Kidney glomerular epithelial cell (primary cell): ENCODE measurements at regions not wholly inside any gene's neighbourhood (a gene's known extent, or its start where the extent isn't known, plus 50 kb on each side); places are given as distances from the start of the nearest gene placed in this dataset.
"Not testable (repeated sequence)": the region's sequence is repeated elsewhere in the genome, so short reads cannot be mapped to it uniquely, and the experiment has no call there.

ENCODE experiments used
- DNase-seq: peaks from one replicate; lab custom pipeline; 2025; lab: John Stamatoyannopoulos, UW

- no peak for DNase-seq
These were observed 1314.9 kb downstream of the CDH11 start for GRCh38 chr16:63806794-63807506.

GRCh38 chr16:63804126-63804525 is 1317.7 kb downstream of the CDH11 start:
- DNase-seq: no peak

- no peak for DNase-seq
These were observed 1332.3 kb downstream of the CDH11 start for GRCh38 chr16:63789603-63790002.

- no peak for DNase-seq
These were observed 1334.8 kb downstream of the CDH11 start for GRCh38 chr16:63787014-63787413.

GRCh38 chr16:63785170-63785569 is 1336.7 kb downstream of the CDH11 start:
- no peak for DNase-seq

- DNase-seq: no peak
These were observed 1345.4 kb downstream of the CDH11 start for GRCh38 chr16:63776437-63776836.

GRCh38 chr16:63776034-63776433 is 1345.8 kb downstream of the CDH11 start:
- DNase-seq: no peak

DNA sequence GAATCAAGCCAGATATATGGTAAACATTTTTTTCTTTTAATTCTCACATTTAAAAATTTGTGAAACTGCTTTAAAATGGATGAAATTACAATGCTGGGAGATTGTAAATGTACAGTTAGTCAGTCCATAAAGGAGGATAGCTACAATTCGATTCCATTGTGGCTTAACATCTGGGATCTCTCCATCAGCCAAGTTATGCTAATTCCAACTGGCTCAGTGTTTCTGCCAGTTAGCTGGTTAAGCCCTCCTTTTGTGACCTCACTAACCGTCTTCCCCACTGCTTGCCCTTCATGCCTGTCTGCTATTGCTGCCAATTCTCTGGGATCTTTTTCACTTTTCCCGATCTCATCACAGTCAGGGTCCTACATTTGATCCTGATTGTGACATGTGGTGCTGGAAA is 1347.6 kb downstream of the CDH11 start:
- no peak for DNase-seq

GRCh38 chr16:63769211-63769610 is 1352.7 kb downstream of the CDH11 start:
- no peak for DNase-seq

DNA sequence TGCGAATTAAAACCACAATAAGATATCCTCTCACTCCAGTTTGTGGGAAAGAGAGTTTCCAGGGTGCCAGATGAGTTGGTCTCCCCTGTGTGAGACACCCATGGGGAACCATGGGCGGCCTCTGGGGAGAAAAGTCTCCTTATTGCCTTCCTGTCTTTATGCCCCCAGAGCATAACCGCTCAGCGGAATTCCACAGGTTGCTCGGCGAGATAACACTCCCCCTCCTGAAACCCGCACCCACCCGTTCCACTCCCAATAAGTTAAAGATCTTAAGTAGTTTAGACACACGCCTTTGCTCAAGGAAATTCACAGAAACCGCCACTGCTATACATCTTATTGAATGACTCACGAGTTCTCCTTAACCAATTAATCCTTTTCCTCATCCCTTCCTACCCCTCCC is 1361.6 kb downstream of the CDH11 start:
- DNase-seq: not testable (repeated sequence)

GRCh38 chr16:63752347-63752746 is 1369.5 kb downstream of the CDH11 start:
- DNase-seq: no peak

DNA sequence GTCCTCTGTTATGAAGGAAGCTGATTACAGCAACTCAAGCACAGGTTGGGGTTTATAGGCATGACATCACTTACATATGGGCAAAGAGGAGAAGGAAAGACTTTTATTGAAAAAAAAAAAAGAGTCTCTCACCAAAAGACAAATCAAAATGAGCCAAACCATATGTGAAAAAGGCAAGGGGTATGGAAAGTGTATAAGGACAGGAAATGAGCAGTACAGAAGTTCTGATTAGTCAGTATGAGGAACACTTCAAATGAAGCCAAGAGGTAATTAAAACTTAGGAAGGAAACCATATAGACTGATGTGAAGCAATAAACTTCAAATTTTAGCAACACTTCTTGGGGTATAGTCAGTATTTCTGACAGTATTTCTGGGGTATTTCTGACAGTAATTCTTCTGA is 1372.6 kb downstream of the CDH11 start:
- DNase-seq: no peak

DNA sequence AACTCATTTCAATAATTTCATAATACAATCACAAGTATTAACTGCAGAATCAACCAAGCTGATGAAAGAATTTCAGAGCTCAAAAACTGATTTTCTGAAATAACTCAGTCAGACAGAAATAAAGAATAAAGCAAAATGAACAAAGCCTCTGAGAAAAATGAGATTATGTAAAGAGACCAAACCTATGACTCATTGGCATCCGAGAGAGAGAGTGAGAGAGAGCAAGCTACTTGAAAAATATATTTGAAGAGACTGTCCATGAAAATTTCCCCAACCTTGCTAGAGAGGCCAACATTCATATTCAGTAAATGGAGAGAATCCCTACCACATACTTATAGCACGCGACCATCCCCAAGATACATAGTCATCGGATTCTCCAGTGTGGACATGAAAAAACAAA is 1376.4 kb downstream of the CDH11 start:
- DNase-seq: no peak

DNA sequence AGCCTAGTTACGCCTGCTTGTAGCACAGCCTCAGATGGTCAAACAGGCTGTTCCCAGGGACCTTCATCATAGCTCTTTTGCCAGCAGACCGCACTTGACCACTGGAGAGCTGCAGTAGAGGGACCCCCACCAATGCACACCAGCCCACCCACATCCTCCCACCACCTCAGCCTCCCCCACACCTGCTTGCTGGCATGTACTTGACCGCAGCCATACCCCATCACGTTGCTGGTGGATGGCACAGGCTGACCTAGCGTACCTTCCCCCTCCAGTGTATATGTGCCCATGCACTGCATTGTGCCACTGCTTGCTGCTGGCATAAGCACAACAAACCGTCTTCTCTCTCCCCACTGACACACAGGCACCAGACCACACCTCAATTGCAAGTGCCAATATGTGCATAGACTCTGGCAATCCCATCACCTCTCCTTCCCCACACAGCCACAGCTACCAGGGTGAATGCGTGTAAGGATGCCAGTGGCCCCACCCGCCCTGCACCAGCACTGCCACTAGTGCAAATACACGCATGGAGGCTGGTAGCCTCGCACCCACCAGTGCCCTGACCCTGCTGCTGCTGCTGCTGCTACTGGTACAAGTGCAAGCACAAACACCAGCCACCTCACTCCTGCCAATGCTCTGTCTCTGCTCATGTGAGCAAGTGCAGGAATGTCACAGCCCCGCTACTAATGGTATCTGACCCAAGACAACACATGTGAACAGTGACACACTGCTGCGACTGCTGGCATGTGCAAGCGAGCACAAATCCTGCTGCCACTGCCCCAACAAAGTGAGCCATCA is 1377.6 kb downstream of the CDH11 start:
- no peak for DNase-seq

DNA sequence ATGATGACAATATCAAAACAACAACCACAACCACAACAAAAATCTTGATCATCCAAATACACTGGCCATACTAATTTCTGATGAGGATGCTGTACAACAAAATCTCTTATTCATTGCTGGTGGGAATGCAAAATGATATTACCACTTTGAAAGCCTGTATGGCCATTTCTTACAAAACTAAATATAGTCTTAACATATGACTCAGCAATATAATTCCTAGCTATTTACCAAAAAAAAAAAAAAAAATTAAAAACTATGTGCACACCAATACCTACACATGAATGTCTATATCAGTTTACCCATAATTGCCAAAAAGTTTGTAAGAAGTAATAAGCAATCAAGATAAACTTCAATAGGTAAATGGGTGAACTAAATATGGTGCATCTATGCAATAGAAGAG is 1379.7 kb downstream of the CDH11 start:
- DNase-seq: no peak

DNA sequence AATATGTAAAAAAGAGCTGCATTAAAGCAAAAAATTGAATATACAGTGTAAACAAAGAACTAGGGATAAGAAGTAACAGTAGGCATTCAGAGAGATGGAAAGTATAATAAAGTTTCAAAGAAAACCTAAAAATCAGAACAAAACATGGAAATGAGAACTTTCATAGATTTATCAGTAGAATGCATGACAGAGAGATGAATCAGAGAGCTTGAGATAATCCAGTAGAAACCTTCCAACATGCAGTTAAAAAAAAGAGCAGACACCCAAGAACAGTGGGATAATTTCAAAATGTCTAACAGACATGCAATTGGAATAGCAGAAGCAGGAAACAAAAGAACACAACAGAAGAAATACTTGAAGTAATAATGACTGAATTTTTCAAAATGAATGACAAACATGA is 1384.2 kb downstream of the CDH11 start:
- DNase-seq: peak; percentile 32

GRCh38 chr16:63735456-63735855 is 1386.4 kb downstream of the CDH11 start:
- no peak for DNase-seq

GRCh38 chr16:63720848-63721247 is 1401.0 kb downstream of the CDH11 start:
- no peak for DNase-seq

DNA sequence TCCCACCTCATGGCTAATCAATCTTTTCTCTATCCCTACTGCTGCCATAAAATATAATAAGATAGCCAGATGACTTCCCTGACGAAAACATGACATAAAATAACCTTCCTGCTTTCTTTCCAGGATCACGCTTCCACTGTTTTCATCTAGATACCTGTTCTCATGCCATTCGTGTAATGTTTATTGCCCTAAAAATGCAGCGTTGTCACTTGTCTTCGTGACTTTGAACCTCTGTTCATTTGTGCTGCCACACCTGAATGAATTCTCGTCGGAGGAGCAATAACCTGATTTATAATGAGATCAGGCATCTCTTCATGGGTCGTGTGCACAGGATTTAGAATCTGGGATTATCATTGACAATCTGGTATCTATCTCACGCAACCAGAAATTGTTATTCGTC is 1401.9 kb downstream of the CDH11 start:
- DNase-seq: no peak

DNA sequence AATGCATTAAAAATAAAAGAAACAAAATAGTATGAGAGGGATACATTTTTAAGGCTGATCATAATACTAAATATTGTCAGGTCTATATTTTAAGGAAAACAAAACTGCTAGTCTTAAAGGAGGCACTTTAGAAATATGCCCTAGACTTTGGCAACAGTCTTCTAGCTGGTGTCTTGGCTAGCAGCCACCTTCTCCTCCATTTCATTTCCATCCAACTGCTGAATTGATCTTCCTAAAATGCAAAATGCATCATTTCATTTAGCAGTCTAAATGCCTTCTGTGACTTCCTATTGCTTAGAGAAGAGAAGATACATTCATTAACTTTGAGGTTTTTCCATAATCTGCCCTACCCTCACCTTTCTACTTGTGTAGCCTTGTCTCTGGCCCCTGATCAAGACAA is 1404.1 kb downstream of the CDH11 start:
- DNase-seq: no peak

DNA sequence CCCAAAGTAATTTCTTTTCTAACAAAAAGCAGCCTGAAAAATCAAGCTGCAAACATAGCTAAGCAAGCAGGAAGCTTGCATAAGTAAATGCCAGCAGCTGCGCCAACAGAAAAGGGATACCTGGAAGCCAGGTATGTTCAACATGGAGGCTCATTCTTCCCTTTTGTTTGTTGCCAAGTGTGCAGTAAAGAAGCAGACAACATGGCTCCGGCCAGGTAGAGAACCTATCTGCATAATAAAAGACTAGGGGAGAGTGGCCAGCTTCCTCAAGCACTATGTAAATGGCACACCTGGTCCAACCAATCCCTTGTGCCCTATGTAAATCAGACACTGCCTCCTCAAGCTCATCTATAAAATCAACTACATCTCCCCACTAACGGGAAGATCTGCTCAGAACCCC is 1407.0 kb downstream of the CDH11 start:
- DNase-seq: no peak

DNA sequence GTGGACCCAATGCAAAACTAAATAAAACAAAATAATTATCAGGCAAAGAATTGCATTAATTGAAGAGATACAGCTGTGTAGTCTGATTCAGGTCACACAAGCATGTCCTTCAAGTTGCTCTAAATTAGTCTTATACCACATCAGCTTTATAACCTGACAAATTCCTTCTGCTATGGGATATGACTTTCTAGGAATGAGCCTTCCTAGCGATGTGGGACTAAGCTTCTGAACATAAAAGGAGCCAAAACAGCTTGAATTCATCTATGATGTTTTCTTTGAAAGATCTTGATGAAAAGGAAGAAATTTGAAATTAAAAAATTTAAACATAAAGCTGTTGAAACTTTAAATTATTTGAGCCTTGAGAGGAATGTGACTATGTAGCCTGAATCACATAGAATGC is 1409.1 kb downstream of the CDH11 start:
- DNase-seq: no peak

- no peak for DNase-seq
These were observed 1418.3 kb downstream of the CDH11 start for GRCh38 chr16:63703612-63704011.
